Left lung (tissue), 4 donors: ENCODE measurements at regions not wholly inside any gene's neighbourhood (a gene's known extent, or its start where the extent isn't known, plus 50 kb on each side); places are given as distances from the start of the nearest gene placed in this dataset.

Experiments
- ATAC-seq: fragments of 200-7000 bp; cut with Tn5 transposase; one replicate; pipeline ENCODE4 v1.9.1; 2020; ENCODE audit warnings: moderate library complexity
- DNase-seq, 4 donors: peaks; one replicate each; pipeline ENCODE4 v3.0.0-alpha.2; 2013 to 2020
- H3K27ac ChIP-seq, 2 donors: fragments of 200-600 bp; sonication (generic) in 1 of 2; one replicate each; pipeline versions ENCODE4 v1.5.0 to v1.8.0; 2020 to 2021
- H3K27me3 ChIP-seq, 2 donors: fragments of 200-600 bp; sonication (generic) in 1 of 2; one replicate each; pipeline versions ENCODE4 v1.5.0 to v1.8.0; 2020 to 2021
- H3K36me3 ChIP-seq, 2 donors: fragments of 200-600 bp; sonication (generic) in 1 of 2; one replicate each; pipeline versions ENCODE4 v1.5.0 to v1.8.0; 2020 to 2021
- H3K4me1 ChIP-seq, 2 donors: fragments of 200-600 bp; one replicate each; pipeline ENCODE4 v1.8.0; 2021
- H3K4me3 ChIP-seq, 2 donors: fragments of 200-600 bp; sonication (generic) in 1 of 2; one replicate each; pipeline versions ENCODE4 v1.5.0 to v1.8.0; 2020 to 2021; ENCODE audit warnings: mild to moderate bottlenecking in 1 of 2
- H3K9me3 ChIP-seq, 2 donors: fragments of 200-600 bp; sonication (generic) in 1 of 2; one replicate each; pipeline versions ENCODE4 v1.5.0 to v1.8.0; 2020 to 2021
- CTCF ChIP-seq, 2 donors: fragments of 200-600 bp; sonication (generic) in 1 of 2; IDR thresholded peaks; one replicate each; pipeline versions ENCODE4 v1.5.0 to v1.8.0; 2021; ENCODE audit warnings: antibody characterized with exemption in 2 of 2
- intact Hi-C, 2 donors: fragments of 100-400 bp; cut with DNase I; formaldehyde crosslinking; loops; one replicate each; pipeline versions ENCODE4 v1.11.2 to v1.14.2; 2022
- donor health status: DM: no; HTN: yes; CAD: no.
- donor health status: DM: no; HTN: no; CAD: no.

- ATAC-seq, result no peak
- TF ChIP-seq CTCF (IDR thresholded peaks at IDR 0.05), result no peak
- H3K27me3 ChIP-seq, result no peaks in the 10 kb centered on the region
These were observed 357.7 kb downstream of the FGFR2 start for GRCh38 chr10:121240556-121240955.

GRCh38 chr10:121241337-121241736 is 356.9 kb downstream of the FGFR2 start:
- TF ChIP-seq CTCF (IDR thresholded peaks at IDR 0.05), result no peak
- Histone ChIP-seq H3K4me3 (no peak overlapping the region), H3K4me1 (no peaks in the 10 kb centered on the region), H3K36me3 (no peaks in the 10 kb centered on the region), H3K27me3 (no peaks in the 10 kb centered on the region), H3K27ac (no peak overlapping the region), H3K9me3 (peaks cover 0 to 14% of the 10 kb centered on the region in 2 donors)
- DNase-seq, result no peak
- ATAC-seq, result no peak
- intact Hi-C loops, result no loop called here

More at GRCh38 chr10:121240556-121240955, 357.7 kb downstream of the FGFR2 start:
- intact Hi-C loops, result no loop called here
- Histone ChIP-seq H3K36me3 (no peaks in the 10 kb centered on the region), H3K27ac (no peak overlapping the region), H3K9me3 (peaks cover 0 to 14% of the 10 kb centered on the region in 2 donors), H3K4me1 (no peaks in the 10 kb centered on the region), H3K4me3 (no peak overlapping the region)
- DNase-seq, result no peak

- H3K27ac ChIP-seq, result no peak overlapping the region
- intact Hi-C loops, result no loop called here
- H3K4me3 ChIP-seq, result no peak overlapping the region
- DNase-seq (no peak), ATAC-seq (no peak)
- TF ChIP-seq CTCF (IDR thresholded peaks at IDR 0.05), result no peak
- H3K27me3 ChIP-seq, result no peaks in the 10 kb centered on the region
- H3K36me3 ChIP-seq, result no peaks in the 10 kb centered on the region
- H3K4me1 ChIP-seq, result no peaks in the 10 kb centered on the region
- peaks cover 0 to under 1% of the 10 kb centered on the region in 2 donors for H3K9me3 ChIP-seq
These were observed 355.3 kb downstream of the FGFR2 start for GRCh38 chr10:121242741-121243608.

GRCh38 chr10:121243609-121244241 is 354.5 kb downstream of the FGFR2 start:
- no peak for TF ChIP-seq CTCF (IDR thresholded peaks at IDR 0.05)

GRCh38 chr10:121244818-121245217 is 353.4 kb downstream of the FGFR2 start:
- no peak for DNase-seq

More at GRCh38 chr10:121243609-121244241, 354.5 kb downstream of the FGFR2 start:
- H3K4me1 ChIP-seq, result no peaks in the 10 kb centered on the region
- H3K36me3 ChIP-seq, result no peaks in the 10 kb centered on the region
- no peaks in the 10 kb centered on the region for H3K27me3 ChIP-seq
- intact Hi-C loops, result no loop called here
- no peak for DNase-seq
- no peak overlapping the region for H3K27ac ChIP-seq
- H3K4me3 ChIP-seq, result no peak overlapping the region
- H3K9me3 ChIP-seq, result no peaks in the 10 kb centered on the region
- ATAC-seq, result no peak

More at GRCh38 chr10:121244818-121245217, 353.4 kb downstream of the FGFR2 start:
- Histone ChIP-seq H3K36me3 (no peaks in the 10 kb centered on the region), H3K9me3 (no peaks in the 10 kb centered on the region), H3K27ac (no peak overlapping the region), H3K4me1 (no peaks in the 10 kb centered on the region), H3K27me3 (no peaks in the 10 kb centered on the region), H3K4me3 (no peak overlapping the region)
- intact Hi-C loops, result no loop called here
- TF ChIP-seq CTCF (IDR thresholded peaks at IDR 0.05), result no peak
- no peak for ATAC-seq
